Fibroblast of mammary gland (primary cell): ENCODE measurements at regions not wholly inside any gene's neighbourhood (a gene's known extent, or its start where the extent isn't known, plus 50 kb on each side); places are given as distances from the start of the nearest gene placed in this dataset.
A peak's percentile ranks its signal among the peaks of the same experiment; 100 is the strongest.

Source experiments
- DNase-seq: peaks from one replicate; pipeline ENCODE4 v3.0.0-alpha.2; 2010; ENCODE audit warnings: low read depth
- H3K4me3 ChIP-seq: 2 replicates; pipeline ENCODE4 v1.5.1; 2011; ENCODE audit warnings: low read depth, mild to moderate bottlenecking, low read length, moderate library complexity; ENCODE audit not compliant: control insufficient read depth
- CTCF ChIP-seq: conservative IDR thresholded peaks from 2 replicates; pipeline ENCODE4 v1.5.1; 2011; ENCODE audit warnings: low read depth, low read length, inconsistent platforms; ENCODE audit not compliant: control insufficient read depth, insufficient read depth

- DNase-seq, result no peak
- H3K4me3 ChIP-seq, result no peak overlapping the region
- TF ChIP-seq CTCF, result no peak
Measured at GRCh38 chr17:63136369-63137012, 170.5 kb downstream of the TANC2 start.

GRCh38 chr17:63137163-63137562 lies 171.1 kb downstream of the TANC2 start:
- no peak for DNase-seq
- TF ChIP-seq CTCF, result no peak
- H3K4me3 ChIP-seq, result no peak overlapping the region

GRCh38 chr17:63138713-63139112 lies 172.7 kb downstream of the TANC2 start:
- no peak overlapping the region for H3K4me3 ChIP-seq
- DNase-seq, result peak; percentile 16
- no peak for TF ChIP-seq CTCF

- no peak overlapping the region for H3K4me3 ChIP-seq
- DNase-seq, result no peak
- no peak for TF ChIP-seq CTCF
Measured at GRCh38 chr17:63139356-63139755, 173.3 kb downstream of the TANC2 start.

GRCh38 chr17:63140255-63140654 lies 174.2 kb downstream of the TANC2 start:
- TF ChIP-seq CTCF, result no peak
- H3K4me3 ChIP-seq, result no peak overlapping the region
- DNase-seq, result peak; percentile 57

GRCh38 chr17:63142836-63143235 lies 176.8 kb downstream of the TANC2 start:
- no peak for DNase-seq
- no peak overlapping the region for H3K4me3 ChIP-seq
- TF ChIP-seq CTCF, result no peak

- no peak for DNase-seq
- TF ChIP-seq CTCF, result no peak
- H3K4me3 ChIP-seq, result no peak overlapping the region
Measured at GRCh38 chr17:63150490-63150889, 184.5 kb downstream of the TANC2 start.
